Kidney epithelial cell (primary cell): ENCODE measurements at regions not wholly inside any gene's neighbourhood (a gene's known extent, or its start where the extent isn't known, plus 50 kb on each side); places are given as distances from the start of the nearest gene placed in this dataset.

Experiments used
- DNase-seq: peaks from one replicate; pipeline ENCODE4 v3.0.0-alpha.2; 2010; ENCODE audit warnings: low read depth
- H3K27me3 ChIP-seq: 2 replicates; pipeline ENCODE4 v1.6.0; 2011; ENCODE audit warnings: low read length; ENCODE audit not compliant: control insufficient read depth, insufficient read depth
- H3K36me3 ChIP-seq: 2 replicates; pipeline ENCODE4 v1.5.1; 2011; ENCODE audit warnings: low read length; ENCODE audit not compliant: control insufficient read depth, insufficient read depth
- H3K4me3 ChIP-seq: 2 replicates; pipeline ENCODE4 v1.5.1; 2011; ENCODE audit warnings: low read depth, mild to moderate bottlenecking, control low read depth, low read length
- CTCF ChIP-seq: IDR thresholded peaks from 2 replicates; pipeline ENCODE4 v1.5.1; 2011; ENCODE audit warnings: mild to moderate bottlenecking, moderate library complexity, low read length, control low read depth, inconsistent platforms; ENCODE audit not compliant: insufficient read depth, poor library complexity, severe bottlenecking

- DNase-seq: no peak
- no peaks in the 10 kb centered on the region for H3K36me3 ChIP-seq
- no peak overlapping the region for H3K4me3 ChIP-seq
- H3K27me3 ChIP-seq: no peaks in the 10 kb centered on the region
- TF ChIP-seq CTCF: no peak
Observed at GRCh38 chr15:95834028-95834804, 496.3 kb upstream of the NR2F2 start.

- no peak for DNase-seq
- Histone ChIP-seq H3K27me3 (no peaks in the 10 kb centered on the region), H3K4me3 (no peak overlapping the region), H3K36me3 (no peaks in the 10 kb centered on the region)
- TF ChIP-seq CTCF: no peak
Observed at GRCh38 chr15:95836536-95836935, 494.0 kb upstream of the NR2F2 start.

GRCh38 chr15:95837341-95838004 is 493.0 kb upstream of the NR2F2 start:
- Histone ChIP-seq H3K36me3 (no peaks in the 10 kb centered on the region), H3K4me3 (no peak overlapping the region), H3K27me3 (no peaks in the 10 kb centered on the region)
- TF ChIP-seq CTCF: no peak
- DNase-seq: no peak

- H3K4me3 ChIP-seq: no peak overlapping the region
- no peaks in the 10 kb centered on the region for H3K27me3 ChIP-seq
- TF ChIP-seq CTCF: no peak
- no peaks in the 10 kb centered on the region for H3K36me3 ChIP-seq
- DNase-seq: no peak
Observed at GRCh38 chr15:95839367-95839782, 491.1 kb upstream of the NR2F2 start.

- TF ChIP-seq CTCF: no peak
- Histone ChIP-seq H3K36me3 (no peaks in the 10 kb centered on the region), H3K27me3 (no peaks in the 10 kb centered on the region), H3K4me3 (no peak overlapping the region)
- DNase-seq: no peak
Observed at GRCh38 chr15:95840004-95840403, 490.5 kb upstream of the NR2F2 start.

- no peak for DNase-seq
- Histone ChIP-seq H3K4me3 (no peak overlapping the region), H3K36me3 (no peaks in the 10 kb centered on the region), H3K27me3 (no peaks in the 10 kb centered on the region)
- no peak for TF ChIP-seq CTCF
Observed at GRCh38 chr15:95840855-95841254, 489.6 kb upstream of the NR2F2 start.
